ENCODE measurements at regions not wholly inside any gene's neighbourhood (a gene's known extent, or its start where the extent isn't known, plus 50 kb on each side); places are given as distances from the start of the nearest gene placed in this dataset.

GRCh38 chr18:78519394-78520062 is 460.1 kb upstream of the SALL3 start:
- no peak overlapping the region for H3K4me3 ChIP-seq (ENCODE audit: low read length)
- DNase-seq (ENCODE audit: low read depth, low spot score), result no peak

GRCh38 chr18:78521136-78521535 is 458.5 kb upstream of the SALL3 start:
- no peak overlapping the region for H3K4me3 ChIP-seq (ENCODE audit: low read length)
- no peak for DNase-seq (ENCODE audit: low read depth, low spot score)

- no peak for DNase-seq (ENCODE audit: low read depth, low spot score)
- no peak overlapping the region for H3K4me3 ChIP-seq (ENCODE audit: low read length)
These were observed 457.9 kb upstream of the SALL3 start for GRCh38 chr18:78521744-78522143.

- no peak overlapping the region for H3K4me3 ChIP-seq (ENCODE audit: low read length)
- no peak for DNase-seq (ENCODE audit: low read depth, low spot score)
These were observed 457.1 kb upstream of the SALL3 start for GRCh38 chr18:78522507-78522906.

GRCh38 chr18:78523850-78524249 is 455.8 kb upstream of the SALL3 start:
- no peak for DNase-seq (ENCODE audit: low read depth, low spot score)
- H3K4me3 ChIP-seq (ENCODE audit: low read length), result no peak overlapping the region

GRCh38 chr18:78525366-78526111 is 454.1 kb upstream of the SALL3 start:
- H3K4me3 ChIP-seq (ENCODE audit: low read length), result no peak overlapping the region
- no peak for DNase-seq (ENCODE audit: low read depth, low spot score)

- no peak overlapping the region for H3K4me3 ChIP-seq (ENCODE audit: low read length)
- no peak for DNase-seq (ENCODE audit: low read depth, low spot score)
These were observed 453.3 kb upstream of the SALL3 start for GRCh38 chr18:78526275-78526674.

GRCh38 chr18:78526923-78527711 is 452.5 kb upstream of the SALL3 start:
- no peak for DNase-seq (ENCODE audit: low read depth, low spot score)
- H3K4me3 ChIP-seq (ENCODE audit: low read length), result no peak overlapping the region

- DNase-seq (ENCODE audit: low read depth, low spot score), result no peak
- no peak overlapping the region for H3K4me3 ChIP-seq (ENCODE audit: low read length)
These were observed 451.6 kb upstream of the SALL3 start for GRCh38 chr18:78527984-78528383.

GRCh38 chr18:78528411-78529258 is 451.0 kb upstream of the SALL3 start:
- DNase-seq (ENCODE audit: low read depth, low spot score), result no peak
- no peak overlapping the region for H3K4me3 ChIP-seq (ENCODE audit: low read length)

- DNase-seq (ENCODE audit: low read depth, low spot score), result no peak
- no peak overlapping the region for H3K4me3 ChIP-seq (ENCODE audit: low read length)
These were observed 448.0 kb upstream of the SALL3 start for GRCh38 chr18:78531637-78532036.

GRCh38 chr18:78538669-78539440 is 440.8 kb upstream of the SALL3 start:
- no peak overlapping the region for H3K4me3 ChIP-seq (ENCODE audit: low read length)
- DNase-seq (ENCODE audit: low read depth, low spot score), result no peak

- DNase-seq (ENCODE audit: low read depth, low spot score), result no peak
- H3K4me3 ChIP-seq (ENCODE audit: low read length), result no peak overlapping the region
These were observed 438.7 kb upstream of the SALL3 start for GRCh38 chr18:78540636-78541529.

- DNase-seq (ENCODE audit: low read depth, low spot score), result no peak
- no peak overlapping the region for H3K4me3 ChIP-seq (ENCODE audit: low read length)
These were observed 437.4 kb upstream of the SALL3 start for GRCh38 chr18:78542204-78542603.

GRCh38 chr18:78543201-78543725 is 436.4 kb upstream of the SALL3 start:
- DNase-seq (ENCODE audit: low read depth, low spot score), result no peak
- H3K4me3 ChIP-seq (ENCODE audit: low read length), result no peak overlapping the region

- H3K4me3 ChIP-seq (ENCODE audit: low read length), result no peak overlapping the region
- DNase-seq (ENCODE audit: low read depth, low spot score), result no peak
These were observed 433.3 kb upstream of the SALL3 start for GRCh38 chr18:78546281-78546680.

- no peak overlapping the region for H3K4me3 ChIP-seq (ENCODE audit: low read length)
- DNase-seq (ENCODE audit: low read depth, low spot score), result no peak
These were observed 431.8 kb upstream of the SALL3 start for GRCh38 chr18:78547817-78548216.
